HG03175 (cell line): ENCODE measurements at regions not wholly inside any gene's neighbourhood (a gene's known extent, or its start where the extent isn't known, plus 50 kb on each side); places are given as distances from the start of the nearest gene placed in this dataset.

Experiments used
- ATAC-seq: cut with Tn5 transposase; IDR thresholded peaks from one replicate; pipeline ENCODE4 v1.9.1; 2021; ENCODE audit warnings: mild to moderate bottlenecking, moderate library complexity; ENCODE audit not compliant: unreplicated experiment

DNA sequence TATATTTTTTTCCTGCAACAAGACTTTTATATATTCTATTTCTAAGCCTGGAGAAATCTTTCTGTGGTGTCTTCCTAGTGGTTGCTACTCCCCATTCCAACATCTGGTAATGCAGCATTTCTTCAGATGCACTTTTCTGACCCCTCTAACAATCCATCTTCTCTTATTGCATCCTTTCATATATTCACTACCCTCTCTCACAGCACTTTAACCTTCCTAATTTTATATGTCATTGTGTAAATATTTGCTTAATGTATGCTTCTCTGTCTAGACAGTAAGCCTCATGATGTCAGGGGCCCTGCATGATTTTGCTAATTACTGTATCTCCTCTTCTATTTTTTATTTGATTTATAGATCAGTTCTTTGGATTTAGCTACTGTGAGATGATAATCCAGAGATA is 701.6 kb downstream of the KCNA4 start:
- no peak for ATAC-seq

DNA sequence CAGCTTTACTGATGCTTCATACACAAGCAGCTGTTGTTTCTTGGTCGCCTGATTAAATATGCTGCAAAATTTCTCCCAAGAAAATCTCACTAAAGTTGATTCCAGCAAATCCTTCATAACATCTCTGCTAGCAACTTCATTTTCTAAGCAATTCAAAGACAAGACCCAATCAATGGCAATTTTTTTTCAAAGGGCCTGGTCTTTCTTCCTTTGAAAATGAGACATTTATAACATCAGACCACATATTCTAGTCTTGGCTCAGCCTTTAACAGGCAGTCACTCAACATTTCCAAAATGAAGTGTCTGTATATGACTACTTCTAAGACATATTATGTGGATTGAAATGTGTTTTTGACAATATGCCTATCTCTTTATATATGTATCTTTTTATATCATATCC is 702.6 kb downstream of the KCNA4 start:
- ATAC-seq, result no peak

GRCh38 chr11:29312812-29313211 is 704.0 kb downstream of the KCNA4 start:
- no peak for ATAC-seq

- no peak for ATAC-seq
These were observed 706.0 kb downstream of the KCNA4 start for GRCh38 chr11:29310725-29311342.

- ATAC-seq, result no peak
These were observed 706.8 kb downstream of the KCNA4 start for GRCh38 chr11:29309992-29310391.

DNA sequence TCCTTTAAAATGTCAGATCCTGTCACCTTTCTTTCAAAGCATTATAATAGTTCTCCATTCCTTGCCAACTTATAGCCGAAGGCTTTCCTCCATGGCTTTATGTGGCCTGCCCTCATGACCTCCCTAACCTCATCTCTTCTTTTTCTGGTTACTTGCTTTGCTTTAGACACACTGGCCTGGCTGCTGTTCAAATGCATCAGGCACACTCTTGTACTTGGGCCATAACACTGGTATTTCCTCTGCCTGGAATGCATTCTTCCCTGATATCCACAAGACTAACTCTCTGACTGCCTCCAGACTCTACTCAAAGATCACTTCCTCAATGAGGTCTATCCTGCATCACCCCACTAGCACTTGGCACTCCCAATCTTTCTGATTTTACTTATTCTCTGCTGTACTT is 710.3 kb downstream of the KCNA4 start:
- ATAC-seq, result no peak

DNA sequence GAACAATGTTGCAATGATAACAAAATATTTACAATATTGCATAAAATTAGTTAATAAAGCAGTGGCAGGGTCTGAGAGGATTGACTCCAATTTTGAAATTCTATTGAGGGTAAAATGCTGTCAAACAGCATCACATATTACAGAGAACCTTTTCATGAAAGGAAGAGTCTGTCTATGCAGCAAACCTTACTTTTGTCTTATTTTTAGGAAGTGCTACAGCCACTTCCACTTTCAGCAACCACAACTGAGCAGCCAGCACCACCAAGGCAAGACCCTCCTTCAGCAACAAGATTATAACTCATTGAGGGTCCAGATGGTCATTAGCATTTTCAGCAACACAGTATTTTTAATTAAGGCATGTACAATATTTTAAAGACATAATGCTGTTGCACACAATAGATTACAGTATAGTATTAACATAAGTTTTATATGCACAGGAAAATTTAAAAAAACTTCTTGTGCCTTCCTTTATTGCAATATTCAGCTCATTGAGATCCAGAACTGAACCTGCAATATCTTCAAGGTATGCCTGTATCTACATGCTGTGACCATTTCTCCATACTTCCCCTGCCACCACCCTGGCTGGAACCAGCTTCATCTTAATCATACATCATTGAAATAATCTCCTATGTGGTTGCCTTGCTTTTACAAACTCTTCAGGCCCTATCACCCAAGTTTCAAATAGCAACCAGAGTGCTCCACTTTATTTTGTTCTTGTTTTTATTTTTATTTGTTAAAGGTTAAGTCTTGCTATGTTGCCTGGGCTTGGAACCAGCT is 711.2 kb downstream of the KCNA4 start:
- no peak for ATAC-seq

DNA sequence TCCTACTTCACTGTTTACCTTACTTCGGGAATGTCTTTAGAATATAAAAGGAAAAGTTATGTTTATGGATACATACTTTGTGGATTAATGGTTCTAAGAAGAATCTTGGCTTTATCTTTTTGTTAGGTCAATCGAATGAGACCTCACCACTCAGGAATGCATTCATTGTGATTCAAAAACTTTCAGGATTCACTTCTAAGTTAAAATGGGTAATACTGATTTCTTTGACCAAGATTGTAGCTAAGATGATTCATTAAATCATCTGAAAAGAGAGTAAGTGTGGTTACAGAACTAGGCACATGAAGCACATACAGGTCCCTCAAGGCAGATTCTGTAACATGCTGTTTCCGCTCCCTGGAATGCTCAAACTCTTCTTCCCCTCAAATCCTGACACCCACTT is 716.4 kb downstream of the KCNA4 start:
- no peak for ATAC-seq

DNA sequence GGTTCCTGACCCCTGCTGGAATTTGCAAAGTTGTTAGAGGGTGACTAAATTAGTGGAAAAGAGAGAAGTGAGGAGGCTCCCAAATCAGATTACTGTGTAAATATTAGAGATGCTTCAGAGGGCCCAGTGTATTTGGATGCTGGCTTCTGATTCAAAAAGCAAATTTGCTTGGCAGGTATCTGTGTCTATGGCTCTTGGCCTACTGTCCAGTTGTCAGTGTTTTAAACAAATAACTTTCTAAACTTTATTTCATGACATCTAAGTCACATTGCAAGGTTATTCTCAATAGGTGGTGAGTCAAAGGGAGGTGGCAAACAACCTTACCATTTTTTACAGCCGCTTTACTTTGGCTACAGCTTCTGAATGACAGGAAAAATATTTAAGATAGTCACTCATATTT is 720.1 kb downstream of the KCNA4 start:
- no peak for ATAC-seq

- ATAC-seq, result peak; percentile 91
These were observed 723.0 kb downstream of the KCNA4 start for GRCh38 chr11:29293825-29294224.

DNA sequence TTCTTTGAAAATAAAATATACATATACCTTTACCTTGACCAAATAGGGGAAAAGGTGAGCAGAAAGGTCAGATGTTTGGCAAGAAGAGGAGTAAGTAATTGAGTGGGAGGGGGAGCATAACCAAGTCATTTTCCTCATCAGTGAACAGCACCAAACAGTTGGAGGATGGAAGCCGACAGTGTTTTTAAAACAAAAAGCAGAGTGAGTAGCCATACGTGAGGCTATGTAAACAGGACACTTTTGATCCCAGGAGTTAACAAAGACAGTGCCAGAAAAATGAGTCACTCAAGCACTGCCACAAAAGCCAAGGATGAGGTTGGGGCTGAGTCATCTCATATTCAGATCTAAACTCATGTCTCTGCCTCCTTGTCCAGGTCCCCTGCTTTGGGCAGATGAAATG is 734.7 kb downstream of the KCNA4 start:
- no peak for ATAC-seq

GRCh38 chr11:29281271-29281777 is 735.5 kb downstream of the KCNA4 start:
- ATAC-seq, result no peak

DNA sequence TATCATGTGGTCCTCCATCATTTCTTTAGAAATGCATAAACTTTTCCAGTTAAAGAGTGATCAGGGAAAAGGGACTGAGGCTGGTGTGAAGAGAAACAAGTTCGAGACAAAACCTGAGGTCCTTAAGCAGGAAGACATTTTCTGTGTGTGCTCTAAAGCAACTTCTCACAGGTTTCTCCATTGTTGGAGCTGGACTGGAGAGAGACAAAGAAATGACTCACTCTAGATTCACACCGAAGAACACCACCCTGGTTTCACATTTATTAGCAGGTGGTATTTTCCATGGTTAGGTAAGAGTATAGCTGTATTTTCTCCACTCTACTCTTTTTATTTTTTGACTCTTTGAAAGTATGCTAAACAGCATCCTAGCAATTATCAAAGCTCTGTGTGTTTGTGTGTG is 736.4 kb downstream of the KCNA4 start:
- no peak for ATAC-seq

DNA sequence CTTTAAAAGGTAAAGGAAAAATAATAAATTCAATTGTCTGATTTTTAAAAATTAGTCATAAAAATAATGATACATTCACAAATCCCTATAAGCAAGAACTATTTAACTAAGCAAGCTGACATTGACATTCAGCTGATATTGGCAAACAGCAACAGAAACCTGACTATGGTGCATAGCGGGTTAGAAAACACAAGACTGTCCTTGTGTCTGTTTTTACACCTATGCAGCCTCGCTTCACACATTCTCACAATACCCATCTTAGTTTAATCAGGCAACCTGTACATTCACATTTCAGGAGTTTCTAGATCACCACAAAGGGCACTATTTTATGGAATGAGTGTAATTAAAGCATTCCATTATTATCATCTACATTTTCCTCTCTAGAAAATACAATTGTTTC is 737.1 kb downstream of the KCNA4 start:
- no peak for ATAC-seq

- ATAC-seq, result no peak
These were observed 744.7 kb downstream of the KCNA4 start for GRCh38 chr11:29272019-29272654.

DNA sequence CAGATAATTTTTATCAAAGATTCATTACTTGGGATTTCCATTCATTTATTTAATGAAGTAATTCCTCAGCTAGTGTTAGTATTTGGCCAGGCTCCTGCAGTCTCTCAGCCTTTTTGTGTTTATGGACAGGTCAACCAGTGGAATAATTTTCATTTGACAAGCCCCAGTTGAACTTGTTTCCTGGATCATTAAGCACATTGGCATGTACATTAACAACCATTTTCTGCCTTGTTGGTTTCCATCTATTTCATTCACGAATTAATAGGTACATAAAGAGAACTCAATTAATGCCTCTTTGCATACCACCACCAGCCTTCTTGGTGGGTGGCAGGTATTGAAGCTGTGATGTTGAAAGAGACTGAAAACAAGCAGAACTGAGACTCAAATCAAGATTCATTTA is 745.2 kb downstream of the KCNA4 start:
- no peak for ATAC-seq

DNA sequence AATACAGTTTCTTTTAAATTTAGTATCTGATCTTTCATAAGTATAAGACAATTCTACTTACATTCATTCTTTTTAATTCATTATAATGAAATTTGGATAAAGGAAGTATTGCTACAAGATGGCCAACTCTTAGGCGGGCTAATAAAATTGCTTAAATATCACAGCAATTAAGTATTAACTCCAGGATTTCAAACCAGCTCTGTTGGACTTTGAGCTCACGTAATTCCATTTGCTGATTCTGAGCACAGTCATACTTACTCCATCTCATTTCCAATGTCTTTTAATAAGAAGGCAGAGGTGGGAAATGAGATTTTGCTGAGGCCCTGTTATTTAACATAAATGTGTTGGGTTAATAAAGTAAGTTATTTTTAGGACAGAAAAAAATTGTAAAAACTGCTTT is 748.1 kb downstream of the KCNA4 start:
- ATAC-seq, result no peak

GRCh38 chr11:29265792-29266191 is 751.0 kb downstream of the KCNA4 start:
- no peak for ATAC-seq

DNA sequence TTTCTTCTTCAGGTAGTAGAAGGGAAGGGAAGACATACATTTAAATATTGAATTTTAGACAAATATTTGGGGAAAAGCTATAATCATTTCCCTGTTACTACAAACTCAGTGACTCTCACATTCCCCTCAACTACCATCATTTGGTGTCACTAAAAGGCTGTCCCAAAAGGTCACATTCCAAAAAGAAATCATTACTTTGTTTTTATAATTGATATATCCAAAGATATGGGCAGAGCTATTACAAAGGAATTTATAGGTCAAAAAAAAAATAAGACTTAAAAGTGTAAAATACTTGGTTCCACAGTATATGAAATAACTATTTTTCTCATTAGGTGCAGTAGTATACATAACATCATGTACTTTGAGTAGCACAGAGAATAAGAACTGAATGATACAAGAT is 751.4 kb downstream of the KCNA4 start:
- no peak for ATAC-seq

DNA sequence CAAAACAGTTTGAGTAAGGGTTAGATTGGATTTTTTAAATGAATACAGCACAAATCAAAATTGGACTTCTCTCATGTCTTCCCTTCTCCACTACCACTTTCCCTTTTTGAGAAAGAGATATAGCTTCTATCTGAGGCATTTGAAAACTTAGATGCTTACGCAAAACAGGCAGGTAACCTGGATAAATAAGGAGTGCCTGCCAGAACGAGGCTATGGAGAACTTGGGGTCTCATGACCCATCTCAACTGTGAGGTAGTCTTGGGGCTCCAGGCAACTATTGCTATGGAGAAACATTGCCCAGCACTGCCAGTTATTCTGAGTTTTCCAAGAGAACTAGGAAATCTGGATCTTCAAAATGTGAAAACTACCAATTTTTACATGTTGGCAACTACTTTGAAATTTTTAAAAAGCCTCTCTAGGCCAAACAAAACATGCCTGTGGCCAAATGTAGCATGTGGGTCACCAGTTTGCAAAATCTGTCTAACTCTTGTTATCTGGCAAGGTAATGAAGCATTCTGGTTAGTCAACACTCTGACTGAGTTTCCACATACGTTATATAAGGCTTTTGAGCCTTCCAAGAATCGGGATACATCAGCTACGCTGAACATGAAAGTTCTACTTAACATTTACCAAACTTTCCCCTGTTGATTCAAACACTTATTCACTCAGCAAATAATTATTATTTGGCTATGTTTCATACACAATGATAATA is 752.7 kb downstream of the KCNA4 start:
- no peak for ATAC-seq

DNA sequence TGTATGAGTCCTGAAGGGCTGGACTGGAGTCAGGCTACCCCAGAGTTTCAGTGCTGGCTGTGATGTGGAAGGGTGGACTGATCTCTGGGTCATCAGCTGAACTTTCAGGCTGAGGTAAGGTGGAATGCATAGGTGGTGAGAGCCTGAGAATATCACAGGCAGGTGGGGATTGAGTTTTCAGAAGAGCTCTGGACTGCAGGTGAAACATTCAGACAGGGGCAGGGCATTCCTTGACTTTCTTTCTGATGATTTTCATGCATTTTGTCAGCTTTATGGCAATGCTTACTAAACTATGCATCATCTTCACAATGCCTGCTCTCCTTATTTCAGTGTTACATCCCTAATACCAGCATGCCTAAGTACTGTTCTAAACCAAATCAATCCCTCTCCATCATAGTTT is 755.0 kb downstream of the KCNA4 start:
- no peak for ATAC-seq
